ENCODE measurements at regions not wholly inside any gene's neighbourhood (a gene's known extent, or its start where the extent isn't known, plus 50 kb on each side); places are given as distances from the start of the nearest gene placed in this dataset.

- no peak overlapping the region for H3K27ac ChIP-seq
- no peak overlapping the region for H3K4me2 ChIP-seq
- no peak overlapping the region for H2AFZ ChIP-seq
- ChIA-PET CTCF (no interaction called here), POLR2A (ENCODE audit: unreplicated experiment) (no interaction called here)
- no peak for DNase-seq
- H3K27me3 ChIP-seq (ENCODE audit: insufficient read depth, low read depth), result no peaks in the 10 kb centered on the region
- H4K20me1 ChIP-seq (ENCODE audit: insufficient read depth), result no peaks in the 10 kb centered on the region
- no TSS peak for BruUV-seq (replicated peaks)
- H3K9me2 ChIP-seq (ENCODE audit: insufficient read depth), result no peaks in the 10 kb centered on the region
- intact Hi-C loops (cut with micrococcal nuclease; ENCODE audit: unreplicated experiment), result no loop called here
- H3F3A ChIP-seq (ENCODE audit: insufficient read depth, low read depth), result no peaks in the 10 kb centered on the region
- TF ChIP-seq, protein P1, sequence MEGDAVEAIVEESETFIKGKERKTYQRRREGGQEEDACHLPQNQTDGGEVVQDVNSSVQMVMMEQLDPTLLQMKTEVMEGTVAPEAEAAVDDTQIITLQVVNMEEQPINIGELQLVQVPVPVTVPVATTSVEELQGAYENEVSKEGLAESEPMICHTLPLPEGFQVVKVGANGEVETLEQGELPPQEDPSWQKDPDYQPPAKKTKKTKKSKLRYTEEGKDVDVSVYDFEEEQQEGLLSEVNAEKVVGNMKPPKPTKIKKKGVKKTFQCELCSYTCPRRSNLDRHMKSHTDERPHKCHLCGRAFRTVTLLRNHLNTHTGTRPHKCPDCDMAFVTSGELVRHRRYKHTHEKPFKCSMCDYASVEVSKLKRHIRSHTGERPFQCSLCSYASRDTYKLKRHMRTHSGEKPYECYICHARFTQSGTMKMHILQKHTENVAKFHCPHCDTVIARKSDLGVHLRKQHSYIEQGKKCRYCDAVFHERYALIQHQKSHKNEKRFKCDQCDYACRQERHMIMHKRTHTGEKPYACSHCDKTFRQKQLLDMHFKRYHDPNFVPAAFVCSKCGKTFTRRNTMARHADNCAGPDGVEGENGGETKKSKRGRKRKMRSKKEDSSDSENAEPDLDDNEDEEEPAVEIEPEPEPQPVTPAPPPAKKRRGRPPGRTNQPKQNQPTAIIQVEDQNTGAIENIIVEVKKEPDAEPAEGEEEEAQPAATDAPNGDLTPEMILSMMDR (conservative IDR thresholded peaks at IDR 0.05), result no peak
- TF ChIP-seq EZH2 (IDR thresholded peaks at IDR 0.05; ENCODE audit: low read depth), result no peak
- H3K79me2 ChIP-seq (ENCODE audit: low read depth), result no peaks in the 10 kb centered on the region
- no peak overlapping the region for H3K4me3 ChIP-seq
- no peaks in the 10 kb centered on the region for H3K9me3 ChIP-seq (ENCODE audit: insufficient read depth, low read depth)
- no peaks in the 10 kb centered on the region for H3K36me3 ChIP-seq (ENCODE audit: low read depth)
- no peaks in the 10 kb centered on the region for H3K4me1 ChIP-seq (replicated peaks; ENCODE audit: insufficient read depth)
Observed at GRCh38 chr10:36248304-36248981, 606.3 kb upstream of the FZD8 start.

DNA sequence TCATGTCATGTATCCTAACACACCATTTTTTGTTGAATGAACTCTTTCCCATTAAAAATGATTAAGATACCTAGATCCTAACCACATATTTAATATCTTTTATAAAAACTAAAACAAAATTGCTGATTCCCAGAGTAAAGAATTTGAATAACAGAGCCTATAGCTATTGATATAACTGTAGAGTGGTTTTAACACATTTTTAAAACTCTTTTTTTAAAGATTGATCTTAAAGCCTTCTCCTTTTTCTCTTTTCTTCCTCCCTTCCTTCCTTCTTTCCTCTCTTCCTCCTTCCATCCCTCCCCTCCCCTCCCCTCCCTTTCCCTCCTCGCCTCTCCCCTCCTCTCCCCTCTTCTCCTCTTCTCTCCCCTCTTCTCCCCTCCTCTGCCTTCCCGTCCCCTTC lies 605.4 kb upstream of the FZD8 start:
- TF ChIP-seq, protein P1 (conservative IDR thresholded peaks at IDR 0.05), result no peak
- no peak for TF ChIP-seq EZH2 (IDR thresholded peaks at IDR 0.05; ENCODE audit: low read depth)
- intact Hi-C loops (cut with micrococcal nuclease; ENCODE audit: unreplicated experiment), result no loop called here
- no peak for DNase-seq
- no peaks in the 10 kb centered on the region for H3K27me3 ChIP-seq (ENCODE audit: insufficient read depth, low read depth)
- no peaks in the 10 kb centered on the region for H4K20me1 ChIP-seq (ENCODE audit: insufficient read depth)
- H3K4me3 ChIP-seq, result no peak overlapping the region
- no peak overlapping the region for H3K27ac ChIP-seq
- no peaks in the 10 kb centered on the region for H3K9me3 ChIP-seq (ENCODE audit: insufficient read depth, low read depth)
- no peak overlapping the region for H2AFZ ChIP-seq
- ChIA-PET POLR2A (ENCODE audit: unreplicated experiment) (no interaction called here), CTCF (no interaction called here)
- H3K4me2 ChIP-seq, result no peak overlapping the region
- no peaks in the 10 kb centered on the region for H3K79me2 ChIP-seq (ENCODE audit: low read depth)
- H3K36me3 ChIP-seq (ENCODE audit: low read depth), result no peaks in the 10 kb centered on the region
- no peaks in the 10 kb centered on the region for H3F3A ChIP-seq (ENCODE audit: insufficient read depth, low read depth)
- BruUV-seq (replicated peaks), result no TSS peak
- H3K9me2 ChIP-seq (ENCODE audit: insufficient read depth), result no peaks in the 10 kb centered on the region
- H3K4me1 ChIP-seq (replicated peaks; ENCODE audit: insufficient read depth), result no peaks in the 10 kb centered on the region

GRCh38 chr10:36236931-36237330 lies 594.8 kb upstream of the FZD8 start:
- no peak for TF ChIP-seq EZH2 (IDR thresholded peaks at IDR 0.05; ENCODE audit: low read depth)
- TF ChIP-seq, protein P1 (conservative IDR thresholded peaks at IDR 0.05), result no peak
- Histone ChIP-seq H2AFZ (no peak overlapping the region), H3K9me3 (ENCODE audit: insufficient read depth, low read depth) (no peaks in the 10 kb centered on the region), H3K4me3 (no peak overlapping the region), H3K79me2 (ENCODE audit: low read depth) (no peaks in the 10 kb centered on the region), H4K20me1 (ENCODE audit: insufficient read depth) (no peaks in the 10 kb centered on the region), H3K27ac (no peak overlapping the region), H3K27me3 (ENCODE audit: insufficient read depth, low read depth) (no peaks in the 10 kb centered on the region), H3K9me2 (ENCODE audit: insufficient read depth) (no peaks in the 10 kb centered on the region), H3F3A (ENCODE audit: insufficient read depth, low read depth) (no peaks in the 10 kb centered on the region), H3K4me2 (no peak overlapping the region), H3K4me1 (replicated peaks; ENCODE audit: insufficient read depth) (no peaks in the 10 kb centered on the region), H3K36me3 (ENCODE audit: low read depth) (no peaks in the 10 kb centered on the region)
- intact Hi-C loops (cut with micrococcal nuclease; ENCODE audit: unreplicated experiment), result no loop called here
- CTCF ChIA-PET, result no interaction called here
- no TSS peak for BruUV-seq (replicated peaks)
- DNase-seq, result no peak
- POLR2A ChIA-PET (ENCODE audit: unreplicated experiment), result no interaction called here
